GM18502 (cell line): ENCODE measurements at regions not wholly inside any gene's neighbourhood (a gene's known extent, or its start where the extent isn't known, plus 50 kb on each side); places are given as distances from the start of the nearest gene placed in this dataset.

Source experiments
- ATAC-seq: cut with Tn5 transposase; IDR thresholded peaks from one replicate; pipeline ENCODE4 v1.9.1; 2021; ENCODE audit warnings: mild to moderate bottlenecking; ENCODE audit not compliant: unreplicated experiment, poor library complexity

DNA sequence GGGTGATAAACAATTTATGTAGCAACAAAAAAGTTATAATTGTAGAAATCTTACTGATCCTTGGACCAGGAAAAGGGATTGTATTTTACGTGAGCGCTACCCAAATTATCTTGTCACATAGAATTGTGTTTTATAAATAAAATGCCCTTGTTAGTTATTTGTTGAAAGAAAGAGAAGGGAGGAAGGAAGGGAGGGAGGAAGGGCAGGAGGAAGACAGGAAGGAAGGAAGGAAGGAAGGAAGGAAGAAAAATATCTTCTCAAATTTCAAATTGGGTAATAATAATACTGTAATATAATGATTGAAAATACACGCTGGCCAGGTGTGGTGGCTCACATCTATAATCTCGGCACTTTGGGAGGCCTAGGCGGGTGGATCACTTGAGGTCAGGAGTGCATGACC lies 206.2 kb upstream of the TLL1 start:
- ATAC-seq, result no peak

DNA sequence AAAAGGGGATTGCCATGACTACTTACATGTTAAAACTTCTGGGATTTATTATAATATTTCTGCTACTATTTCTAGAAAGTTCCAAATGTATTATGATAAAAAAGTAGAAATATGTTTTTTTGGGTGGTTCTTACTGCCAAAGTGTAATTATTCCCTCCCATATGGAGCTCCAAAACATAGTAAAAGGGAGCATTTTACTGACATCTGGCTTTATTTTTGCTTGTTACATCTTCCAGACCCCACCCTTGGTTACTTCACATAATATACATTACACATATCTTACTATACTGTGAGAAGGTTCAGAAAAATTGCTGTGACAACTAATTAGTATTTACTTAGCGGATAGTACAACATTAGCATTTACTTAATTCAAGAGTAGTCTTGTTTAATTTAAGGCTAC lies 205.1 kb upstream of the TLL1 start:
- ATAC-seq, result no peak

DNA sequence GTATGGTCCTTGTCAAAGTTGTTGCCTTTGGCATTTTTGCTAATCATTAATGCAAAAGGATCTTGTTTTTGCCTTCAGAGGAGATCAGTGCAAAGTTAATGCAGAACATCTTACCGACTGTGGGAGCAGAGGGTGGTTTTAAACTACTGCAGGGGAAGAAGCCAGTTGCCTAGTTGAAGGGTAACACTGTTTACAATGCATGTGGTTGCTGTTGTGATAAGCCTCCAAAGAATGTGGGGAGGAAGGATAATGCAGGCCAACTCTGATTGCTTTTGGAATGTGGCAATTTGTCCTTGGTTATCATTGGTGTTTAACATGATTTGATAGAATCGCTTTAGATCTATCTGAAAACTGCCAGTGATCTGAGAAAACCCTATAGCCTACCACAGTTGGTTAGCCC lies 204.3 kb upstream of the TLL1 start:
- ATAC-seq, result no peak

DNA sequence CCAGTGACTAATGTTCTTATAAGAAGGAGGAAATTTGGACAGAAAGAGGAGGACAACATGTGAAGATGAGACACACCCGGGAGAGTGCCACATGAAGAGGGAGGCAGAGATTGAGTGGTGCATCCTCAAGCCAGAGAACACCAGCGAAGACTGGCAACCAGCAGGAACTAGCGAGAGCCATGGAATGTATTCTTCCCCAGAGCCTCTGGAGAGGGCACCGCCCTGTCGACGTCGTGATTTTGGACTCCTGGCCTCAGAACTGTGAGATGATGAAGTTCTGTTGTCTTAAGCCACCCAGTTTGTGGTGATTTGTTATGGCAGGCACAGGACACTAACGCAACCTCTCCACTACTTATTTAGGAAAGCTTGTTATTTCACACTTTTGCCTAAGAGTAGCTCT lies 196.0 kb upstream of the TLL1 start:
- ATAC-seq, result no peak

DNA sequence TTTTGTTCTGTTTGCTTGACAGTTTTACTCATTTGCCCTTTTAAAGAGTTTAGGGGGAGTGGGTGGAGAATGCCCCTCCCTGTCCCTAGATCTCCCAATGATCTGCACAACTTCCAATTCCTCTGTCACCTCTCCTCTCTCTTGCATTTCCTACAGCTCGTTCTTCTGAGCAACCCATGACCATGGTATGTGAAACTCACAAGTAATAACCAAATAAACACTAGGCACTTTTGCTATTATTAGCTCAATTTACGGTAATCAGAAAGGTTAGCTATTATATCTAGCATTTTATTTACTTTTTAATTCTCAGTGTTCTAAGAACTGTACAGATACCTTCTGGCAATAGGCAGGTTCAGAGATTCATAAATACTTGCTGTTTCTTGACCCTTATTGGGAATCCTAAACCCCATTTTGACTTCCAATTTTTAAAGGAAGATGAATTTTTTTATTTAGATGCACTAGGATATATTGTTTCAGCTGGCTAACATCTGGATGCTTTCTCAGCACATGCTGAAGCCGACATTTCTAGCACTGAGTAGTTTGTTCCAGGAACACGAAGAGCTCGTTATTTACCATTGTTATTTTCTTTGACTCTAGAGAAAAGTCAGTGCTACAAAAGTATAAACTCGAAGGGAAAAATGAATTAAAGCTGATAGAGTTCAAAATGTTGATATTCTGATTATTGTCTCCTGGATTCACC lies 194.7 kb upstream of the TLL1 start:
- ATAC-seq, result no peak

DNA sequence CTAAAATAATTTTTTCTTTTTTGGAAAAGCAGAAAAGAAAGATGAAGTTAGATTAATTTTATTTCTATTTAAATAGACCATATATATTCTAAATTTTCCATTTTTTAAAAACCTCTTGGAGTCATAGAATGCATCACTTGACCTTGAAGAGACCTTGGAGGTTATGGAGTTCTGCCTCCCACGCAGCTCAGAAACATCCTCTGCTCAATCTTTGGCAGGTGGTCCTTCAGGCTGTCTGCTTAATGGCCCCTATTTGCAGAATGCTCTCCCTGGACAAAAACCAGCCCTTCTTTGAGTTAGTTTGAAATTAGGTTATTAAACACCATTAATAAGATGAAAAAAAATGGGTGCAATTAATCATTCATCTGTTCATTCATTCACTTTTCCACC lies 194.1 kb upstream of the TLL1 start:
- no peak for ATAC-seq

DNA sequence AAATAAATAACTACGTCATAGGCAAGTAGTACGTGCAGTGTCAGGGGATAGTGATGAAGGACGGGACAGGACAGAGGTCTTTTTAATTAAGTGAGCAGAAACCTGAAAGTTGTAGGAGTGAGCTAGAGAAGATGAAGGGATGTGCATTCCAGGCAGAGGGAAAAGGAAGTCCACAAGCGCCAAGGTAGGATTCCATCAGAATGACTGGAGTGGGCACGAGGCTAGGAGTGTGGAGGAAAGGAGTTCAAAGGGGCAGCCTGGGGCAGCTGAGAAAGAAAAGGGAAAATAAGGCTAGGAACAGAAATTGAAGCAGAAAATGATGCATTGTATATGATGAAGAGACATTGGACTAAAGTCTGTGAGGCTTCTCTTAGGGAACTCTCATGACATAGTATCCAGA lies 192.2 kb upstream of the TLL1 start:
- ATAC-seq, result no peak

DNA sequence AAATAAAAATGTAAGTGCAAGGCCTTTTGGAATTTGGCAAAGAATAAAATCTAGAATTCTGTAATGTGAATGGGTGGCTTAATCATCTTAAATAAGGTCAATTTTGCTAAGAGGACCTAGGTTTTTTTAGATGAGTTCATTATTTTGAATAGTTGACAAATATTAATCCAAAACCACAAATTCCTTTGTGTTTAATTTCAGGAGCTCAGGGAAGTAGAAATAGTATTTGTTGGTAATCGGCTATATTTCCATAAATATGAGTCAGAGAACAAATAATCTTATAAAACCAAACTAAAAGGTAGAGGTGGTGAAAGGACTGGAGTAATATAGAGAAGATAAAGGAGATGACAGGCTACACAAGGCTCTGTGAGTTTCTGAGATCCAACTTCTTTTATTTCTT lies 190.4 kb upstream of the TLL1 start:
- ATAC-seq, result no peak

DNA sequence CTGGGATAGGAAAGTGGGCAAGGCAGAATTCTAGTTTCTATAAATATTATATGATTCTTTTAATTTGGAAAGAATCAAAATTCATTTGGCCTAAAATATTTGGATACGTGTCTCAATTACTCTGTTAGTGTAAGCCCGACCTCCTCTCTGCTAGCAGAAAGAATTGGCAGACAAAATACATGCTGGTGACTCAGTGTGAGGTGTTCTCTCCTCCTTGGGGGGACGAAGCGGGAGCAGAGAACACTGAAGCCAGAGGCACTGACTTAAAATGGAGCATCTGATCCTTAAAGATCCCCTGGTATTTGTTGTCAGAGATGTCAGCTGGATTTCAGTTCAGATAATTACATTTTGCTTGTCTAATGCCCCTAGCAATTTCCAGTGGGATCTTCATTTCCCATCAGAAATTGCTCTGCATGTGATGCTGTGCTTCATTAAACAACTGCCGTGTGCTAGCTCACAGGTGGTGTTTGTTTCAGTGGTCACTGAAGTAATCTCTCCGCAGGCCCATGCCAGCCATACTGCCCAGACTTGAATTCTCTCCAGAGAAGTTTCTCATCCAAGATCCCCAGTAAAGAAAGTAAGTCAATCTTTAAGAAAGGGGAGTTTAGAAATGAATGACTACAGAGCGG lies 188.7 kb upstream of the TLL1 start:
- no peak for ATAC-seq

DNA sequence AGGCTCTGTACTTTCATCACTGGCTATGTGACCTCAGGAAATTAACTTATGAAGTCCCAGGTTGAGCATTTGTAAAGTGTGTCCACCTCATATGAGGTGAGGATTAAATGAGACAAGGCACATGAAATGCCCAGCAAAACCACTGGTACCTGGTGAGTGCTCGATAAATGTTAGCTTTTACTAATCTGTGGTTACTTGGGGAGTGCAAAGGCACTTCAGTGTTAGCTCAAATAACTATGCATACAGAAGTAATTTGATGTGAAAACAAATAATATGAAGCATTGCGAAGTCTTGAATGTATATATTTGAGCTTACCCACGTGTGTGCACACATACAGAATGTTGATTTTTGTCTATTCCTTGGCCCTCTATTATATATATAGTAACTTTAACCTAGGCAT lies 186.3 kb upstream of the TLL1 start:
- no peak for ATAC-seq

DNA sequence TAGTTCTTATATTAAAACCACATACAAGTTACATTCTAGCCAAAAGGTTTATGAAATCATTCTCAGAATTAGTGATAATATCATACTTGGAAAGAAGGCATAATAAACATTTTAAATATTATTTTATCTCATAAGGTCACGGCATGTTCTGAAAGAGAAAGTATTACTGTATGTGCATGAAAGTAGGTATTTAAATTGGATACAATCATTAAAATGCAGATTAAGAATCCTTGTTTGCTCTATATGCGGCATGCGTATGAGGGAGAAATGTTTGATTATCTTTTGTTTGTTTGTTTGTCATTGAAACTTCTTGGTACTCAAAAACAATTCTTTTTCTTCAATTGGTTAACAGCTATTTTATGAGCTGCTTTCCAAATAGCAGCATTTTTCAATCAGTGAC lies 183.9 kb upstream of the TLL1 start:
- ATAC-seq, result no peak

DNA sequence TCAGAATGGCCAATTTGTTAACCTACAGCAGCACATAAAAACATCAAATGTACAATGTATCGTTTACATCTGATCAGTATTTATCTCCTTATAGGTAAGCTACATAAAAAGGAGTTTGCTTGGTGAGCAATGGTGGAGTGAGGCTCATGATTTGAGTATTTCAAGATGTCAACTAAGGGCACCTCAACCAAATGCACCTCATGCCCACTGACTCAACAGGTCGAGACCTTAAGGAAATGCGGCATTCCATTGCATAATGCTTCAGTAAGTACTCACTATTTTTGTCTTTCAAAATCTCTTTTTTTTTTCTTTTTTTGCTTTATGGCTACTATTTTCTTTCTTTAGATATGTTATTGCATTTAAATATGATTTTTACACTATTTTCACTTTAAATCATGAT lies 181.0 kb upstream of the TLL1 start:
- no peak for ATAC-seq

DNA sequence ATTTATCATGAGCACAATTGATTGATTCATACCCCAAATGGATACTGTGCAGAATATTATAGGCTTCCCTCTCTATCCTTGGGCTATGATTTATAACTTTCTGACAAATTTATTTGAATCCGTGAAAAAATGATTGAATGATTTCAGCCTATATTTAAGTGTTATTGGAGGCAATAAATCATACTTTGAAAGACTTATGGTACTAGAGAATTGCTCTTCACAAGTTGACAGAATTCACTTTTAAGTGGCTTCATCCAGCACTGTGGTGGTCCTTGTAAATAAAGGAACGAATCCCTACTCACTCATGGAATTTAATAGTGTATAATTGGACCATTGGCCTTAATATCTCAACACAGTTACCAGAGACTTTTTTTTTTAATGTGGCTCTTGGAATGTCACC lies 174.8 kb upstream of the TLL1 start:
- ATAC-seq, result no peak

DNA sequence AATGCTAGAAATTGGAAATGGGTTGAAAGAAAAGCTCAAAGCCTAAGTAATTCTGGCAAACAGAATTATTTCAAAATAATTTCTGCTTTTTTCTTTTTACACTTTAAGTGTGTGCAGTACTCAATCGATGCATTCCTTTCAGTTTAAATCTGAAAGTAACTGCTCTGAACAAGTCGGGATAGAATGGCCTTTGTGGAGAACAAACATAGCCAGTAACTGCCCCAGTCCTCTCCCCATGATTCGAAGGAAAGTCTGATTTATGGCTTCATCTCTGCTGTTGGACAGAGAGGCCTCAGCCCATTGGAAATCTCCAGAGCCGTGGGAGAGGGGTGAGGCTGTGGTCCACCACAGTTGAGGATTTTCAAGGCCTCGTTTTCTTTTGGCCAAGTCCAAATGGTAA lies 174.0 kb upstream of the TLL1 start:
- ATAC-seq, result no peak

DNA sequence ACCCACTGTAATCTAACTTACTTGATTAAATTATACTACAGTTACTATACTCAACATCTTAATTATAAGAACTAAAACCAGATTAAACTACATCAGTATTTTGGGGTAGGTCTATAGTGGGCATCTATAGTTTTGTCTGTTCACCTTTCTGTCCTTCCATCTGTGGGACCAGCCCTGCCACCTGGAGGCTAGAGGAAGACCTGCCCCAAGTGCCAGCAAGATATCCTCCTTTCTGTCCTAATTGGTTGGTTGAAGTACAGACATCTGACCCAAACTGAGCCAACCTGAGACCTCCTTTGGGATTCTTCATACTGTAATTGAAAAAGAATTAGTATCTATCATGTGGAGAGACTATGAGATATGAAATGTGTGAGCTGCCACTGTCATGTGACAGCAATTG lies 172.2 kb upstream of the TLL1 start:
- ATAC-seq, result peak; percentile 48

DNA sequence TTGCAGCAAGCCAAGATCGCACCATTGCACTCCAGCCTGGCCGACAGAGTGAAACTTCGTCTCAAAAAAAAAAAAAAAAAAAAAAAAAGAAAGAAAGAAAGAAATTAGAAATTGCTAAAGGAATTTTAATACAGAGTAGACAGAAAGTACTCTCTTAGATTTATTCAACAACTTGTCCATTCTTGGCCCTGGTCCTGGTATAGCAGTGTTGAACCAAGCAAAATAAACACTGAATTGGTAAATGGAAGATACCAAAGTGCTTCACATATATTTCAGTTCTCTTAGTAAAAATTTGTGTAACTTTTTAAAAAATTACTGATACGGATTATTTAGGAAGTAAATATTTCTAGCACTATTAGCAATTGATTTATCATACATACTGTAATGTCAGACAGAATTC lies 165.9 kb upstream of the TLL1 start:
- ATAC-seq, result no peak

DNA sequence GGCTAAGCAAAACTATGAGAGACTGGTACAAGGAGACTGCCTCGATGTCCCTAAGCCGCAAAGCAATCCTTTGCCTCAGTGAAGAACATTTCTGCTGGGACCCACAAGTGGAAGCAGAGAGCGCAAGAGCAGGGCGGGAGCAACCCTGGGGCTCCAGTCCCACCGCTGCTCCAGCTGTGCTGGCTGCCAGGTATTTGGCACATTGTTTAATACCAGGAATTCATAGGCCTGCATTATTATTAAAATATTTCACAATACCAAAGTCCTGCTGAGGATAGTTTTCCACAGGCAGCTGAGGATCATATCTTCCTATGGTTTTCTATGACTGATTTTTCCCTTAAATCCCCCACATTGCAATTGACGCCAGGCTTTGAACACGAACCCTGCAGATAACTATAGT lies 163.5 kb upstream of the TLL1 start:
- no peak for ATAC-seq

DNA sequence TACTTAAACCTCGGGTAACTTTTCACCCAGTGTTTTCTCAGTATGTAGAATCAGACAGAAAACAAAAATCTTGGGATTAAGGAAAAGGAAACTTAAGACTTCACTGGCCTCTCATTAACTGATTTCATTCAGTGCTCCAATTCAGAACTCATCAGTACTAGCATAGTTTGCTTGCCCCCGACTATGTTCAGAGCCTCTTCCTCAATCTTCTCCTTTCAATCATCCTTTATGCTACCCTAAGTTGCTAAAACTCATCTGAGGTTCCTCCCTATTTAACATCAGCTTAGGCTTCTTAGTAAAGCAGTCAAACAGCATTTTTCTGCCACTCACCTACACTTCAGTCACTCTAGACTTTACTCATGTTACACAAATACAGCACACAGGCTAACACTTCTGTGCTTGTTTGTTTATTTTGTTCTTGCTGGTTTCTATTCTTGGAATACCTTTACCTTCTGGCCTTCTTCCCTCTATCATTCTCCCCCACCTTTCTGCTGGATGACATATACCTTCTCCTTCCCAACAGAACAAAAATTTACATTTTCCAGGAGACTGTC lies 163.0 kb upstream of the TLL1 start:
- ATAC-seq, result no peak

DNA sequence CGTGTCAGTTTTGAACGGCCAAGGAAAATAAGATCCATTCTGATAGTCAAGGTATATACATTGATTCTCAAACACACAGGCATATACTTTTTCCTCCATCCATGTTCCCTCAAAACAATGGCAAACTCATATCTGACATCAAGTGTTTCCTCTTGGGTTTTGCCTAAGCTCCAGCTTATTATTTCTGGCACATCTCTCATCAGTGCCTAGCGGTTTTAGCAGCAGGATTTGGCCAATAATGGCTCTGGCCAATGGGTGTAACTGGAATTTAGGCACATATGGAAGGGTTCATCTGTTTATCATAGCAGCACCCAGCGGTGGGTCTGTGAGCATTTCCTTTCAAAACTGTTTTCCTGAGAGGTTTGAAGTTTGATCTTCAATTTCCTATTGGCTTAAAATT lies 161.6 kb upstream of the TLL1 start:
- ATAC-seq, result no peak

DNA sequence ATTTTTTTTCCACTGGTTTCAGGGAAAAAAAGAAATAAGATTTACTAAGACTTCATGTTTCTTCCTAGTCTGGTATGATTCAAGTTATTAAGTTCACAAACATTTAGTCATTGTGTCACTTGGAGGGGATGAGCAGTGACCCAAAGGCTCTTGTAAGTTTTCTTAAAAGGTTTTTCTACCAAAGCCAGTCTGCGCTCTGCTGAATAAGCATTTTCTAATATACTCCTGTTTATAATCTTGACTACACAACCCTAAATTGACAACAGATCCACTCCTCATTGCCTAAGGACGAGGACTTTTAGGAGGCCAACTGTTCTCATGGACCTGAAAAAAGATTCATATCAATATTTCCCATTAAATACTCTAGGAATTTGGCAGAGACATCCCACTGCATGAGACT lies 161.1 kb upstream of the TLL1 start:
- ATAC-seq, result no peak

DNA sequence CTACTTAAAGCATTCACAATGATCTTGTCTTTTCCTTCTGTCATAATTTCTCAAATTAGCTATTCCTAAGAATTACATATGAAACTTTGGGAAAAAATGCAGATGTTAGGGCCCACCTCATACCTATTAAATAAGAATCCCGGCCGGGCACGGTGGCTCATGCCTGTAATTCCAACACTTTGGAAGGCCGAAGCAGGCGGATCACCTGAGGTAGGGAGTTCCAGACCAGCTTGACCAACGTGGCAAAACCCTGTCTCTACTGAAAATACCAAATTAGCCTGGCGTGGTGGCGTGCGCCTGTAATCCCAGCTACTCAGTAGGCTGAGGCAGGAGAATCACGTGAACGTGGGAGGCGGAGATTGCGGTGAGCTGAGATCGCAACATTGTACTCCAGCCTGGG lies 158.4 kb upstream of the TLL1 start:
- ATAC-seq, result no peak

DNA sequence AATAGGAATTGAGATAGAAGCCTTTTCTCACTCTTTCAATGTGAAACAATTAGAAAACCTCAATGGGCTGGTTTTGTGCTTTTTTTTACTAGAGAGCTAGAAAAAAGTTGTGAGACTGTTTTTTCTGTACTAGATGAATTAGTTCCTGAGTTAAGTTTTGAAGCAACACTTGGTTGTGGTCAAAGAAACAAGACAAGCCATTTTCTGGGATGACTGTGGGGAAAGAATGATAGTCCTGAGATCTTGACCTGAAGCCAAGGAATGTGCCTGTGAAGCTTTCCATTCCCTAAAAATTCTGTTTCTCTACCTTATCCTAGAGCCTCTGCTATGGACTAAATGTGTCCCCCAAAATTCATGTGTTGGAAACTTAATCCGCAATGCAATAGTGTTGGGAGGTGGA lies 157.8 kb upstream of the TLL1 start:
- no peak for ATAC-seq
